Glutamatergic neuron (in vitro differentiated cells): ENCODE measurements at regions not wholly inside any gene's neighbourhood (a gene's known extent, or its start where the extent isn't known, plus 50 kb on each side); places are given as distances from the start of the nearest gene placed in this dataset.

Source experiments
- DNase-seq: peaks from one replicate; pipeline ENCODE4 v3.0.0; 2022
- H3K27ac Mint-ChIP-seq: one replicate; pipeline ENCODE4 v1.8.0; 2020; ENCODE audit warnings: mild to moderate bottlenecking, mixed read lengths, inconsistent platforms; ENCODE audit not compliant: unreplicated experiment
- H3K27me3 Mint-ChIP-seq: one replicate; pipeline ENCODE4 v1.8.0; 2020; ENCODE audit warnings: mild to moderate bottlenecking, moderate library complexity, mixed read lengths, inconsistent platforms; ENCODE audit not compliant: unreplicated experiment
- H3K36me3 Mint-ChIP-seq: one replicate; pipeline ENCODE4 v1.8.0; 2020; ENCODE audit warnings: mild to moderate bottlenecking, mixed read lengths, inconsistent platforms; ENCODE audit not compliant: unreplicated experiment
- H3K4me1 Mint-ChIP-seq: one replicate; pipeline ENCODE4 v1.8.0; 2020; ENCODE audit warnings: mild to moderate bottlenecking, low read depth, mixed read lengths, inconsistent platforms; ENCODE audit not compliant: unreplicated experiment
- H3K4me3 Mint-ChIP-seq: one replicate; pipeline ENCODE4 v1.8.0; 2020; ENCODE audit warnings: mild to moderate bottlenecking, mixed read lengths, inconsistent platforms; ENCODE audit not compliant: unreplicated experiment
- H3K9me3 Mint-ChIP-seq: one replicate; pipeline ENCODE4 v1.8.0; 2020; ENCODE audit warnings: mild to moderate bottlenecking, moderate library complexity, mixed read lengths, inconsistent platforms; ENCODE audit not compliant: unreplicated experiment
- TF ChIP-seq, protein P1 (sequence below): fragments of 200-600 bp; sonication (generic); IDR thresholded peaks from one replicate; pipeline ENCODE4 v1.5.0; 2021; ENCODE audit not compliant: partially characterized antibody, unreplicated experiment

DNA sequence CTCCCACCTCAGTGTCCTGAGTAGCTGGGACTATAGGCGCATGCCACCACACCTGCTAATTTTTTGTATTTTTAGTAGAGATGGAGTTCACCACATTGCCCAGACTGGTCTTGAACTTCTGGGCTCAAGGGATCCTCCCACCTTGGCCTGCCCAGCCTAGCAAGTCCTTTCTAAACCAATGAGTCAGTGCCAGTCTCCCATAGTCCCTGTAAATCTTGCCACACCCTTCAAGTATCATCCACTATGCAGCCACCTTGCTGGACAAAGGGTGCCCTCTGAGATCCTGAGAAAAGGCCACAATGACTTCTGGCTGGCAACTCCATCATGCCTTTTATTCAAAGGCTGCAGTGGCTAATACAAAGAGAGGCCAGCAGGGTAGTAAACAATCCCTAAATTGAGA is 184.0 kb downstream of the ABHD5 start:
- Mint-ChIP-seq H3K36me3 (no peaks in the 10 kb centered on the region), H3K27ac (no peak overlapping the region), H3K27me3 (no peaks in the 10 kb centered on the region), H3K4me1 (no peaks in the 10 kb centered on the region), H3K4me3 (no peak overlapping the region), H3K9me3 (no peaks in the 10 kb centered on the region)
- no peak for DNase-seq
- TF ChIP-seq, protein P1, sequence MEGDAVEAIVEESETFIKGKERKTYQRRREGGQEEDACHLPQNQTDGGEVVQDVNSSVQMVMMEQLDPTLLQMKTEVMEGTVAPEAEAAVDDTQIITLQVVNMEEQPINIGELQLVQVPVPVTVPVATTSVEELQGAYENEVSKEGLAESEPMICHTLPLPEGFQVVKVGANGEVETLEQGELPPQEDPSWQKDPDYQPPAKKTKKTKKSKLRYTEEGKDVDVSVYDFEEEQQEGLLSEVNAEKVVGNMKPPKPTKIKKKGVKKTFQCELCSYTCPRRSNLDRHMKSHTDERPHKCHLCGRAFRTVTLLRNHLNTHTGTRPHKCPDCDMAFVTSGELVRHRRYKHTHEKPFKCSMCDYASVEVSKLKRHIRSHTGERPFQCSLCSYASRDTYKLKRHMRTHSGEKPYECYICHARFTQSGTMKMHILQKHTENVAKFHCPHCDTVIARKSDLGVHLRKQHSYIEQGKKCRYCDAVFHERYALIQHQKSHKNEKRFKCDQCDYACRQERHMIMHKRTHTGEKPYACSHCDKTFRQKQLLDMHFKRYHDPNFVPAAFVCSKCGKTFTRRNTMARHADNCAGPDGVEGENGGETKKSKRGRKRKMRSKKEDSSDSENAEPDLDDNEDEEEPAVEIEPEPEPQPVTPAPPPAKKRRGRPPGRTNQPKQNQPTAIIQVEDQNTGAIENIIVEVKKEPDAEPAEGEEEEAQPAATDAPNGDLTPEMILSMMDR: no peak

DNA sequence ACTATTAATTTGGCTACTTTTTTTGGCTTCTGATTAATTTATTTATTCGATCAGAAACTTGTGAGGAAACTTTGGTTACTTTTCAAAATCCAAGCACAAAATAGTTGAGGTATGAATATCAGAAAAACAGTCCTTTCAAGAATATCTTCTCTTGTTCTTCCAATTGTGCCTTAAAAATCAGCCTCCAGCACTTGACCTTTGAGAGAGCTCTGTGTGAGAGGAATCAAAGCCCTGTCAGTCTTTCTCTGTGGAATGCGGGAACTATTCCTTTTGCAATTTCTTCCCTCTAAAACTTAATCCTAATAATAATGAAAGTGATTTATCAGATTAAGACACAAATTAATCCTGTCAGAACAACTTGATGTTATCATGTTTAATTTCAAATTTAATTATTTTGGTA is 185.9 kb downstream of the ABHD5 start:
- Mint-ChIP-seq H3K27ac (no peak overlapping the region), H3K36me3 (peaks cover 4% of the 10 kb centered on the region), H3K9me3 (no peaks in the 10 kb centered on the region), H3K4me1 (no peaks in the 10 kb centered on the region), H3K4me3 (no peak overlapping the region), H3K27me3 (no peaks in the 10 kb centered on the region)
- TF ChIP-seq, protein P1: no peak
- DNase-seq: no peak

- Mint-ChIP-seq H3K9me3 (no peaks in the 10 kb centered on the region), H3K4me1 (peaks cover 2% of the 10 kb centered on the region), H3K27me3 (no peaks in the 10 kb centered on the region), H3K36me3 (peaks cover 4% of the 10 kb centered on the region), H3K4me3 (no peak overlapping the region), H3K27ac (no peak overlapping the region)
- no peak for DNase-seq
- TF ChIP-seq, protein P1: no peak
Observed at GRCh38 chr3:43879166-43879565, 188.4 kb downstream of the ABHD5 start.

DNA sequence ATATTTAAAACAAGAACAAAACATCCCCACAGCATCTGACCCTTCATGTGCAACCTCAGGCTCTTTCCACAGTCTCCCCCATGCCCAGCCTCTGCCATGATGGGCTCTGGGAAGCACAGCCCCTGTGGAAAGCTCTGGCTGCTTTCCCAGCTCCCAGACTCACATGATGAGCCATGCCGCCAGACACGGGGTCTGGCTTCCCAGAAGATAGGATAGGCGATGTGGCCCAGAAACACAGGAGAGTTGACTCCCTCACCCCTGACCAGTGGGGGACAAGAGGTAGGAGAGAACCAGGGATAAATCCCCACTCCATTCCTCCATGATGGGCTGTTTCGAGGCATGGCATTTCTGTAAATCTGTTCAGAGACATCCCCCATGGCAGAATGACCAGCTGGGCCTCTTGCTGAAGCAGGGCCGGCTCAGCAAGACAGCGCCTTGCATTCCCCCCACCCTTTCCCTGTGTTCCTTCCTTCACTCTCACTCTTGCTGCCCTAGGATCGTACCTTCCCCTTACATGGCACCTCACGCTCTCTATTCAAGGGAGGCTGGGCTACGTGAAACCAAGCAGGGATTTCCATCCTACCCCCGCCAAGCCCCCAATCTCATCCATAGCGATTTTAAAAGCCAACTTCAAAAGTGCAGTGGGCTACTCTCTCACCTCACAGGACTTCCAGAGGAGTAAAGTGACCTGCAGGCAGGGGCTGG is 192.4 kb downstream of the ABHD5 start:
- no peak for DNase-seq
- Mint-ChIP-seq H3K36me3 (peaks cover 4% of the 10 kb centered on the region), H3K27me3 (no peaks in the 10 kb centered on the region), H3K4me1 (peaks cover 12% of the 10 kb centered on the region), H3K4me3 (no peak overlapping the region), H3K9me3 (peaks cover 2% of the 10 kb centered on the region), H3K27ac (no peak overlapping the region)
- TF ChIP-seq, protein P1: no peak

DNA sequence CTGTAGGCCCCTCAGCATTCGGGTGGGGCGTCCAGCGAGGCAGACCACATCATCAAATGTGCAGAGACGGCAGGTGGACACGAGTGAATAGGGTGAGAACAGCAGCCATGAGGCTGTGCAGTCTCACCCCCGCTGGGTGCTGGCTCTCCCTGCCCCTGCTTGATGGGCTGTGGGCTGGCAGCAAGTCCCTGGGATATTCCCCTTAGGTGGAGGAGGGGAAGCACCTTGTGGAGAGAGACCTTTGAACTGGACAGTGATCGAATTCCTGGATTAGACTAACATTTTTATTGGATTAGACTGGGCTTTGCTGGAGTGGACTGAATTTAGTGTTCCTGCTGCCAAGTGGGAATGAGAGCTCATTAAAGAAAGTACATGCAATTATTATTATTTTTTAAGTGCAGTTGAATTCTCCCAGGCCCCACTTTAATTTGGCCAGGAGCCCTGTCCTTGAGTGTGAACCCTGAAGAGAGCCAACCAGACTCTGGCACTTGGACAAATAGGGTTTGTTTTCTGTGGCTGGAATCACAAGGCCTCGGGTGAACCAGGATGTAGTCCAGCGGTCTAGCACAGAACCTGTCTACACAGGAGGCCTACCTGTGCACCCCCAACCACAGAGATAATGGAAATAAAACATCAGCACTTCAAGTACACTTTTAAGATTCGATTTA is 193.1 kb downstream of the ABHD5 start:
- H3K9me3 Mint-ChIP-seq: peaks cover 2% of the 10 kb centered on the region
- peaks cover 4% of the 10 kb centered on the region for H3K36me3 Mint-ChIP-seq
- no peak overlapping the region for H3K4me3 Mint-ChIP-seq
- H3K27me3 Mint-ChIP-seq: no peaks in the 10 kb centered on the region
- no peak for DNase-seq
- H3K27ac Mint-ChIP-seq: no peak overlapping the region
- TF ChIP-seq, protein P1: no peak
- peaks cover 12% of the 10 kb centered on the region for H3K4me1 Mint-ChIP-seq
